GM12878 (cell line): ENCODE measurements at regions not wholly inside any gene's neighbourhood (a gene's known extent, or its start where the extent isn't known, plus 50 kb on each side); places are given as distances from the start of the nearest gene placed in this dataset.
A peak's percentile ranks its signal among the peaks of the same experiment; 100 is the strongest.

Source experiments
- ATAC-seq: fragments of 200-7000 bp; cut with Tn5 transposase; 3 replicates; pipeline ENCODE4 v1.9.1; 2020; ENCODE audit warnings: mild to moderate bottlenecking, moderate library complexity
- BruUV-seq: library from RNA; stranded (reverse); fragments of 400-500 nt; replicated peaks from 2 replicates; lab custom pipeline; 2021; lab: Mats Ljungman, UMichigan
- CTCF ChIA-PET: fragments of 300-600 bp; sonication (Branson Sonifier 250); formaldehyde crosslinking; extraction: SDS; loops from one replicate; lab custom pipeline; 2021; ENCODE audit warnings: inconsistent platforms; lab: Yijun Ruan, JAX
- POLR2A ChIA-PET: fragments of 350-600 bp; formaldehyde crosslinking; extraction: SDS; loops from one replicate; lab custom pipeline; 2021; ENCODE audit warnings: inconsistent platforms; lab: Charles Lee
- RAD21 ChIA-PET: fragments of 300-600 bp; sonication (Branson Sonifier 250); formaldehyde crosslinking; loops from one replicate; lab custom pipeline; 2023; ENCODE audit warnings: antibody characterized with exemption; ENCODE audit not compliant: unreplicated experiment; lab: Charles Lee
- SMC1A ChIA-PET: fragments of 300-600 bp; sonication (Branson Sonifier 250); formaldehyde crosslinking; loops from one replicate; lab custom pipeline; 2023; ENCODE audit not compliant: unreplicated experiment, uncharacterized antibody; lab: Charles Lee
- DNase-seq: peaks from one replicate; pipeline ENCODE4 v3.0.0-alpha.2; 2011; ENCODE audit warnings: low read depth, low spot score
- FAIRE-seq: peaks from 3 replicates; lab custom pipeline; 2011; peaks lifted over from hg19 to GRCh38; lab: Jason Lieb, UNC
- H2AFZ ChIP-seq: 2 replicates; pipeline ENCODE4 v1.6.0; 2011; ENCODE audit warnings: low read depth, low read length, control low read depth; ENCODE audit not compliant: control insufficient read depth
- H3K27ac ChIP-seq: 2 replicates; pipeline ENCODE4 v1.5.1; 2011; ENCODE audit warnings: control low read depth; ENCODE audit not compliant: control insufficient read depth, insufficient read depth
- H3K27me3 ChIP-seq, 2 experiments: replicated peaks in 1 of 2; 2 replicates each; pipeline versions ENCODE4 v1.6.0 to v1.6.1; 2011; ENCODE audit warnings: low read length in 1 of 2; ENCODE audit not compliant: control insufficient read depth in 2 of 2, insufficient read depth in 2 of 2
- H3K36me3 ChIP-seq, 2 experiments: 2 replicates each; pipeline ENCODE4 v1.5.1; 2011; ENCODE audit warnings: low read length in 1 of 2; ENCODE audit not compliant: control insufficient read depth in 2 of 2, insufficient read depth in 2 of 2
- H3K4me1 ChIP-seq: 2 replicates; pipeline ENCODE4 v1.6.1; 2011; ENCODE audit warnings: mild to moderate bottlenecking, low read length, moderate library complexity, mixed read lengths; ENCODE audit not compliant: control insufficient read depth, insufficient read depth
- H3K4me2 ChIP-seq: 2 replicates; pipeline ENCODE4 v1.6.0; 2011; ENCODE audit warnings: control low read depth; ENCODE audit not compliant: control insufficient read depth, insufficient read depth
- H3K4me3 ChIP-seq: fragments of 200-600 bp; sonication (generic); 2 replicates; pipeline ENCODE4 v1.5.1; 2016
- H3K79me2 ChIP-seq: 2 replicates; pipeline ENCODE4 v1.6.0; 2011; ENCODE audit warnings: low read length; ENCODE audit not compliant: control insufficient read depth, insufficient read depth
- H3K9ac ChIP-seq: 2 replicates; pipeline ENCODE4 v1.8.0; 2011; ENCODE audit warnings: low read length, control low read depth, mixed read lengths; ENCODE audit not compliant: control insufficient read depth, insufficient read depth
- H3K9me3 ChIP-seq: replicated peaks from 3 replicates; pipeline ENCODE4 v1.5.1; 2011; ENCODE audit warnings: mild to moderate bottlenecking, low read length; ENCODE audit not compliant: control insufficient read depth, insufficient read depth
- H4K20me1 ChIP-seq: 2 replicates; pipeline ENCODE4 v1.6.0; 2011; ENCODE audit not compliant: control insufficient read depth, insufficient read depth
- ATF2 ChIP-seq: IDR thresholded peaks from 2 replicates; pipeline ENCODE4 v1.6.1; 2012; ENCODE audit warnings: low read length, inconsistent platforms
- ATF7 ChIP-seq: fragments of 450-650 bp; IDR thresholded peaks from 2 replicates; pipeline ENCODE4 v1.6.1; 2016; ENCODE audit warnings: low read depth, mild to moderate bottlenecking
- BACH1 ChIP-seq: fragments of 450-650 bp; IDR thresholded peaks from 2 replicates; pipeline ENCODE4 v1.6.1; 2017; ENCODE audit warnings: mild to moderate bottlenecking, borderline replicate concordance
- BCL11A ChIP-seq: IDR thresholded peaks from 2 replicates; pipeline ENCODE4 v1.6.1; 2011; ENCODE audit warnings: low read depth, low read length
- BCL3 ChIP-seq: IDR thresholded peaks from 2 replicates; pipeline ENCODE4 v1.6.1; 2011; ENCODE audit warnings: borderline replicate concordance, low read depth, mild to moderate bottlenecking, moderate library complexity, low read length; ENCODE audit not compliant: insufficient read depth, poor library complexity, severe bottlenecking
- DPF2 ChIP-seq: fragments of 450-650 bp; IDR thresholded peaks from 2 replicates; pipeline ENCODE4 v1.6.1; 2017; ENCODE audit warnings: mild to moderate bottlenecking
- EP300 ChIP-seq, 2 experiments: fragments of 150-350 bp in 1 of 2; IDR thresholded peaks; 2 replicates each; pipeline ENCODE4 v1.6.1; 2011 to 2012; ENCODE audit warnings: low read depth in 2 of 2, low read length in 2 of 2, borderline replicate concordance in 1 of 2, improper control_type of control experiment in 1 of 2, inconsistent platforms in 1 of 2; ENCODE audit not compliant: control insufficient read depth in 1 of 2
- IKZF2 ChIP-seq, 2 experiments: fragments of 450-650 bp; IDR thresholded peaks; 2 replicates each; pipeline ENCODE4 v1.6.1; 2017; ENCODE audit warnings: mild to moderate bottlenecking in 2 of 2, moderate library complexity in 2 of 2
- IRF4 ChIP-seq: IDR thresholded peaks from 2 replicates; pipeline ENCODE4 v1.6.1; 2011; ENCODE audit warnings: low read depth, low read length
- JUND ChIP-seq: IDR thresholded peaks from 2 replicates; pipeline ENCODE4 v1.6.1; 2012; ENCODE audit warnings: low read depth, mild to moderate bottlenecking, low read length, improper control_type of control experiment, moderate library complexity
- NFYB ChIP-seq: IDR thresholded peaks from 2 replicates; pipeline ENCODE4 v1.6.1; 2011; ENCODE audit warnings: low read depth, mild to moderate bottlenecking, low read length, improper control_type of control experiment, moderate library complexity; ENCODE audit not compliant: insufficient read depth
- NR2C1 ChIP-seq: fragments of 450-650 bp; IDR thresholded peaks from 2 replicates; pipeline ENCODE4 v1.6.1; 2017; ENCODE audit warnings: antibody characterized with exemption, mild to moderate bottlenecking, moderate library complexity
- NR2F1 ChIP-seq: fragments of 450-650 bp; conservative IDR thresholded peaks from 2 replicates; pipeline ENCODE4 v1.6.1; 2017; ENCODE audit warnings: mild to moderate bottlenecking
- PML ChIP-seq: IDR thresholded peaks from 2 replicates; pipeline ENCODE4 v1.6.1; 2012; ENCODE audit warnings: low read length, inconsistent platforms
- RELA ChIP-seq: fragments of 450-650 bp; IDR thresholded peaks from 2 replicates; pipeline ENCODE4 v1.8.0; 2014; ENCODE audit warnings: borderline replicate concordance; ENCODE audit not compliant: partially characterized antibody
- WGBS: methylation state at CpG from one replicate; pipeline ENCODE4 v1.1.6; 2016; ENCODE audit warnings: low lambda C conversion rate; ENCODE audit not compliant: insufficient replicate concordance, insufficient coverage; ENCODE audit errors: missing lambda C conversion rate; 5-methylcytosine and 5-hydroxymethylcytosine counted together
- in situ Hi-C: fragments of 300-500 bp; cut with MboI; formaldehyde crosslinking; loops from 9 replicates; pipeline ENCODE4 v1.14.3; 2018; ENCODE audit warnings: mixed read lengths
- intact Hi-C: fragments of 100-400 bp; cut with micrococcal nuclease; formaldehyde crosslinking; loops from one replicate; pipeline ENCODE4 v1.14.2; 2022; ENCODE audit not compliant: unreplicated experiment

GRCh38 chr12:82583756-82584155 is 103.0 kb upstream of the TMTC2 start:
- Histone ChIP-seq H3K27me3 (no peaks in the 10 kb centered on the region), H2AFZ (no peak overlapping the region), H3K4me1 (no peaks in the 10 kb centered on the region), H3K79me2 (no peaks in the 10 kb centered on the region), H3K9me3 (no peaks in the 10 kb centered on the region; the same call in 1 of the 3 replicates), H3K27ac (no peak overlapping the region), H3K9ac (no peak overlapping the region), H4K20me1 (no peaks in the 10 kb centered on the region), H3K4me2 (no peak overlapping the region), H3K36me3 (no peaks in the 10 kb centered on the region), H3K4me3 (no peak overlapping the region)
- TF ChIP-seq NR2F1: 0 out of 2 replicates have a peak, but pooled peaks have one; percentile 59
- no peak for TF ChIP-seq RELA
- intact Hi-C loops (no loop called here), in situ Hi-C loops (no loop called here)
- ATAC-seq (no peak; the same call in 2 of the 3 replicates), FAIRE-seq (no peak), DNase-seq (no peak)
- RAD21 ChIA-PET: no interaction called here
- POLR2A ChIA-PET: no interaction called here
- CTCF ChIA-PET: interaction anchor here (1.0 kb wide), 1 partner anchor 58 kb away, joined by 3 read pairs; no protein-coding TSS in a partner anchor
- no TSS peak for BruUV-seq
- SMC1A ChIA-PET: interaction anchor here (1.4 to 2.4 kb wide), 4 partner anchors 11 to 54 kb away, joined by 3 to 18 read pairs (median 8); no protein-coding TSS in a partner anchor
- 0% methylated on average over 1 of the region's 1 CpG for WGBS

- RAD21 ChIA-PET: interaction anchor here (1.0 to 2.0 kb wide), 5 partner anchors 32 to 93 kb away, joined by 4 to 15 read pairs (median 6); partner anchors contain the start of gene TMTC2
- H3K9ac ChIP-seq: no peak overlapping the region
- FAIRE-seq (no peak), DNase-seq (peak; percentile 36), ATAC-seq (peak; percentile 89)
- CTCF ChIA-PET: interaction anchor here (0.9 to 2.6 kb wide), 5 partner anchors 17 to 235 kb away, joined by 3 to 16 read pairs (median 3); partner anchors contain the start of genes CCDC59 and METTL25
- peaks cover 2% of the 10 kb centered on the region; the same call in 1 of the 3 replicates for H3K9me3 ChIP-seq
- H3K27ac ChIP-seq: no peak overlapping the region
- H3K79me2 ChIP-seq: no peaks in the 10 kb centered on the region
- no peaks in the 10 kb centered on the region for H3K27me3 ChIP-seq
- H4K20me1 ChIP-seq: no peaks in the 10 kb centered on the region
- H3K4me3 ChIP-seq: no peak overlapping the region
- H3K4me1 ChIP-seq: peaks cover 4% of the 10 kb centered on the region; the same call in 1 of the 2 replicates
- in situ Hi-C loops (no loop called here), intact Hi-C loops (loop anchor here (10.0 kb wide), 1 partner anchor 638 kb away; no protein-coding TSS in a partner anchor)
- SMC1A ChIA-PET: interaction anchor here (1.0 to 4.5 kb wide), 7 partner anchors 11 to 94 kb away, joined by 4 to 41 read pairs (median 6); partner anchors contain the start of gene TMTC2
- H2AFZ ChIP-seq: 0 out of 2 replicates have a peak overlapping the region, but pooled peaks have one; percentile 17
- no peak overlapping the region for H3K4me2 ChIP-seq
- POLR2A ChIA-PET: no interaction called here
- BruUV-seq: no TSS peak
- 0% methylated on average over 3 of the region's 3 CpGs for WGBS
- no peaks in the 10 kb centered on the region for H3K36me3 ChIP-seq
- TF ChIP-seq EP300 (IDR thresholded peaks at IDR 0.05; ENCODE audit: borderline replicate concordance in 1 of 2, control insufficient read depth in 1 of 2, low read depth in 2 of 2, low read length in 2 of 2): peak; percentile 79 to 82
- no peak for TF ChIP-seq NR2C1
- TF ChIP-seq IKZF2 (IDR thresholded peaks at IDR 0.05): peak in 1 of 2 experiments; percentile 7; a peak in 1 of 4 replicates
- peak; percentile 87 for TF ChIP-seq ATF7
- peak; percentile 41 for TF ChIP-seq DPF2
- 0 out of 2 replicates have a peak, but pooled peaks have one; percentile 30 for TF ChIP-seq ATF2
- TF ChIP-seq BACH1: peak; percentile 67; the same call in 1 of the 2 replicates
- peak; percentile 68; the same call in 1 of the 2 replicates for TF ChIP-seq BCL11A
- TF ChIP-seq PML: no peak
- no peak for TF ChIP-seq BCL3
- peak; percentile 73; the same call in 1 of the 2 replicates for TF ChIP-seq IRF4
- TF ChIP-seq NFYB: no peak
- 0 out of 2 replicates have a peak, but pooled peaks have one; percentile 12 for TF ChIP-seq JUND
These were observed 93.6 kb upstream of the TMTC2 start for GRCh38 chr12:82593143-82593542.
